ENCODE measurements at regions not wholly inside any gene's neighbourhood (a gene's known extent, or its start where the extent isn't known, plus 50 kb on each side); places are given as distances from the start of the nearest gene placed in this dataset.

GRCh38 chr6:134627707-134628106, 309.8 kb upstream of the SGK1 start:
- no peak for TF ChIP-seq POLR2A (IDR thresholded peaks at IDR 0.05; ENCODE audit: low read depth)
- TF ChIP-seq EP300 (IDR thresholded peaks at IDR 0.05): no peak
- no peak for TF ChIP-seq CTCF (IDR thresholded peaks at IDR 0.05)
- no peak for TF ChIP-seq POLR2AphosphoS5 (IDR thresholded peaks at IDR 0.05)

Data from esophagus muscularis mucosa (tissue), 4 donors.